ENCODE measurements at regions not wholly inside any gene's neighbourhood (a gene's known extent, or its start where the extent isn't known, plus 50 kb on each side); places are given as distances from the start of the nearest gene placed in this dataset.

DNA sequence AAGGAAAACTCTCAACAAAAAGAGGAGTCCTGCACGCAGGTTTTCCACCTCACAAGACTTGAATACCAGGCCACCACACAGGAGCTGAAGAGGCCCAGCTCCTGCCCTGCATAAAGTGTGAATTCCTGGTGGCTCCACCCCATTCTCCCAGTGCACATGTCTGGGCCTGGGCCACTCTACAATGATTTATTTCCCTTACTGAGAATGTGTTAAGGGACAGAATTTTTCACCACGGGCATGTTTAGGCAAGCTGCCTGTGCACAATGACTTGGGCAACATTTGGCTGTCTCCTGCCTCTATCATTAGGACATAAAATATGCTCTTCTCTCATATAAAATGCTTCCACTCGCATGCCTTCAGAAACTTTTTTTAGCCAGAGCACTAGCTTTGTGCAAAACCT lies 197.1 kb downstream of the SLC7A11 start:
- TF ChIP-seq, protein P1, sequence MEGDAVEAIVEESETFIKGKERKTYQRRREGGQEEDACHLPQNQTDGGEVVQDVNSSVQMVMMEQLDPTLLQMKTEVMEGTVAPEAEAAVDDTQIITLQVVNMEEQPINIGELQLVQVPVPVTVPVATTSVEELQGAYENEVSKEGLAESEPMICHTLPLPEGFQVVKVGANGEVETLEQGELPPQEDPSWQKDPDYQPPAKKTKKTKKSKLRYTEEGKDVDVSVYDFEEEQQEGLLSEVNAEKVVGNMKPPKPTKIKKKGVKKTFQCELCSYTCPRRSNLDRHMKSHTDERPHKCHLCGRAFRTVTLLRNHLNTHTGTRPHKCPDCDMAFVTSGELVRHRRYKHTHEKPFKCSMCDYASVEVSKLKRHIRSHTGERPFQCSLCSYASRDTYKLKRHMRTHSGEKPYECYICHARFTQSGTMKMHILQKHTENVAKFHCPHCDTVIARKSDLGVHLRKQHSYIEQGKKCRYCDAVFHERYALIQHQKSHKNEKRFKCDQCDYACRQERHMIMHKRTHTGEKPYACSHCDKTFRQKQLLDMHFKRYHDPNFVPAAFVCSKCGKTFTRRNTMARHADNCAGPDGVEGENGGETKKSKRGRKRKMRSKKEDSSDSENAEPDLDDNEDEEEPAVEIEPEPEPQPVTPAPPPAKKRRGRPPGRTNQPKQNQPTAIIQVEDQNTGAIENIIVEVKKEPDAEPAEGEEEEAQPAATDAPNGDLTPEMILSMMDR (IDR thresholded peaks at IDR 0.05; ENCODE audit: borderline replicate concordance, extremely low read depth, insufficient read depth) = no peak
- intact Hi-C loops (cut with DNase I) = no loop called here
- no peaks in the 10 kb centered on the region for H3K9me3 ChIP-seq (ENCODE audit: control insufficient read depth in 2 of 3, insufficient read depth in 1 of 3, low read length in 3 of 3)
- no peaks in the 10 kb centered on the region for H3K27me3 ChIP-seq (ENCODE audit: control insufficient read depth, insufficient read depth, low read length)
- H3K4me1 ChIP-seq (ENCODE audit: control insufficient read depth in 2 of 3, insufficient read depth in 2 of 3, low read depth in 1 of 3, low read length in 3 of 3) = no peaks in the 10 kb centered on the region
- DNase-seq (peak in 1 of 5 donors; percentile 40), FAIRE-seq (no peak)
- H3K27ac ChIP-seq (ENCODE audit: low read depth in 2 of 2, low read length in 2 of 2) = no peak overlapping the region
- H3K36me3 ChIP-seq (ENCODE audit: control insufficient read depth in 2 of 3, insufficient read depth in 3 of 3, low read length in 3 of 3) = no peaks in the 10 kb centered on the region
- H3K9ac ChIP-seq (ENCODE audit: low read length in 3 of 3) = no peak overlapping the region
- H3K4me3 ChIP-seq (ENCODE audit: low read length in 3 of 3) = no peak overlapping the region

DNA sequence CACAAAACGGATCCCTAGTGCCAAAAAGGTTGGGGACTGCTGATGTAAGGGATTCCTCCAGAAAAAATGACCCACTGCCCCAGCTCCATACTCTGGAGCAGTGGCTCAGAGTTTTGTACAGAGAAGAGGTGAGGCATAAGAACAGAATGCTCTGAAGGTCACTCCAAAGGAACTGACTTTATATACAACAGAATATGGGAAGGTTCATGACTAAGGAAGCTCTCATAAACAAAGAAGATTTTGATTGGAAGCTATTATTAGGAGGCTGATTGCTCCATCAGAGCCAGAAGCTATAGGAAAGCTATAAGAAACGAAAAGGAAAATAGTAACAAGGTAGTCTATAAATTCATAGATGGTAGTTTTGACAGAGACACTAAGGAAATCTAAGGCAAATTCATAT lies 203.1 kb downstream of the SLC7A11 start:
- Histone ChIP-seq H3K4me1 (ENCODE audit: control insufficient read depth in 2 of 3, insufficient read depth in 2 of 3, low read depth in 1 of 3, low read length in 3 of 3) (no peaks in the 10 kb centered on the region), H3K4me3 (ENCODE audit: low read length in 3 of 3) (no peak overlapping the region), H3K27me3 (ENCODE audit: control insufficient read depth, insufficient read depth, low read length) (no peaks in the 10 kb centered on the region), H3K9me3 (ENCODE audit: control insufficient read depth in 2 of 3, insufficient read depth in 1 of 3, low read length in 3 of 3) (no peaks in the 10 kb centered on the region), H3K27ac (ENCODE audit: low read depth in 2 of 2, low read length in 2 of 2) (no peak overlapping the region), H3K36me3 (ENCODE audit: control insufficient read depth in 2 of 3, insufficient read depth in 3 of 3, low read length in 3 of 3) (no peaks in the 10 kb centered on the region), H3K9ac (ENCODE audit: low read length in 3 of 3) (no peak overlapping the region)
- TF ChIP-seq, protein P1 (IDR thresholded peaks at IDR 0.05; ENCODE audit: borderline replicate concordance, extremely low read depth, insufficient read depth) = no peak
- DNase-seq (no peak), FAIRE-seq (no peak)
- intact Hi-C loops (cut with DNase I) = loop anchor here (10.0 kb wide), 1 partner anchor 636 kb away; no protein-coding TSS in a partner anchor

DNA sequence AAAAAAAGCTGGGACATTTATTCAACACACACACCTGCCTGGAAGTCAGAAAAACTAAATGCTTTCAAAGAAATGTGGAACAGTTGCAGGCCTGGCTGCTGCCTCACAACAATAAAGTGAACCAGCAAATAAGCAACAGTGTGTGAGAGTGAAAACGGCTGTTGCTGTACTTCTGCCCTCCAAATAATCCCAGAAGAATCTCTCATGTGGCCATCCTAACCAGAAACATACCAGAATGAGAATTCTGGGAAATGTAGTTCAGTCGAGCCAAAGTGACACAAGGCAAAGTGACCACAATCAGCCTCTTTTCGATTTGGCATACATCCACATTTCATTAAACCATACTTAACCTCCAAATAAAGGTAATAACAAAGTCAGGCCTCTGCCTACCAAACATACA lies 204.5 kb downstream of the SLC7A11 start:
- TF ChIP-seq, protein P1 (IDR thresholded peaks at IDR 0.05; ENCODE audit: borderline replicate concordance, extremely low read depth, insufficient read depth) = no peak
- intact Hi-C loops (cut with DNase I) = loop anchor here (10.0 kb wide), 1 partner anchor 637 kb away; no protein-coding TSS in a partner anchor
- DNase-seq = peak in 2 of 5 donors; percentile 47 to 89

DNA sequence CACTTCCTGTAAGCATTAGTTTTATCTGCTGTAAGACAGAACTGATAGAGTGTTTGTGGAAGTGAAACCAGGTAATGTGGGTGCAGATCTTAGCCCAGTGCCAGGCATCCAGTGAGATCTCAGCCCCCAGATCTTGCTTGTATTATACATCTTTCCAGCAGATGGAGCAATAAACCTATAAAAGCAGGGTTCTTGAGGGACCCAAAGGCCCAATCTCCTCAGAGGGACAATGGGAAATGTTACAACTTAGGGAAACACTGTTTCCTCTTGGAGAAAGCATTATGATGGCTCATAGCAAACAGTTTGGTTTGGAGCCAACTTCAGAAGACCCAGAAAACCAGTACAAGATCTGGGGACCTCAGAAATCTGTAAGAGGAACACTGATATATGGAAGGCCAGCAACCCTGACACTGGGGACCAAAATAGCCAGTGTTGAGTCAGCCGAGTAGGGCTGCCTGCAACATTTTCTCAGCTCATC lies 206.3 kb downstream of the SLC7A11 start:
- peak; percentile 55 for FAIRE-seq
- no peaks in the 10 kb centered on the region for H3K27me3 ChIP-seq (ENCODE audit: control insufficient read depth, insufficient read depth, low read length)
- H3K27ac ChIP-seq (ENCODE audit: low read depth in 2 of 2, low read length in 2 of 2) = no peak overlapping the region
- intact Hi-C loops (cut with DNase I) = loop anchor here (10.0 kb wide), 1 partner anchor 639 kb away; no protein-coding TSS in a partner anchor
- DNase-seq = peak in 2 of 5 donors; percentile 62 to 68
- H3K4me3 ChIP-seq (ENCODE audit: low read length in 3 of 3) = no peak overlapping the region
- TF ChIP-seq, protein P1 (IDR thresholded peaks at IDR 0.05; ENCODE audit: borderline replicate concordance, extremely low read depth, insufficient read depth) = peak; percentile 55
- no peak overlapping the region for H3K9ac ChIP-seq (ENCODE audit: low read length in 3 of 3)
- no peaks in the 10 kb centered on the region for H3K36me3 ChIP-seq (ENCODE audit: control insufficient read depth in 2 of 3, insufficient read depth in 3 of 3, low read length in 3 of 3)
- H3K9me3 ChIP-seq (ENCODE audit: control insufficient read depth in 2 of 3, insufficient read depth in 1 of 3, low read length in 3 of 3) = no peaks in the 10 kb centered on the region
- no peaks in the 10 kb centered on the region for H3K4me1 ChIP-seq (ENCODE audit: control insufficient read depth in 2 of 3, insufficient read depth in 2 of 3, low read depth in 1 of 3, low read length in 3 of 3)

More for the DNA sequence above, 204.5 kb downstream of the SLC7A11 start:
- H3K36me3 ChIP-seq (ENCODE audit: control insufficient read depth in 2 of 3, insufficient read depth in 3 of 3, low read length in 3 of 3) = no peaks in the 10 kb centered on the region
- H3K4me1 ChIP-seq (ENCODE audit: control insufficient read depth in 2 of 3, insufficient read depth in 2 of 3, low read depth in 1 of 3, low read length in 3 of 3) = no peaks in the 10 kb centered on the region
- H3K4me3 ChIP-seq (ENCODE audit: low read length in 3 of 3) = no peak overlapping the region
- H3K9me3 ChIP-seq (ENCODE audit: control insufficient read depth in 2 of 3, insufficient read depth in 1 of 3, low read length in 3 of 3) = no peaks in the 10 kb centered on the region
- no peaks in the 10 kb centered on the region for H3K27me3 ChIP-seq (ENCODE audit: control insufficient read depth, insufficient read depth, low read length)
- H3K27ac ChIP-seq (ENCODE audit: low read depth in 2 of 2, low read length in 2 of 2) = no peak overlapping the region
- no peak overlapping the region for H3K9ac ChIP-seq (ENCODE audit: low read length in 3 of 3)
- no peak for FAIRE-seq

Measured in kidney (tissue), 13 donors.